PC-3 (cell line): ENCODE measurements at regions not wholly inside any gene's neighbourhood (a gene's known extent, or its start where the extent isn't known, plus 50 kb on each side); places are given as distances from the start of the nearest gene placed in this dataset.

ENCODE experiments used
- ATAC-seq: fragments of 200-7000 bp; cut with Tn5 transposase; 2 replicates; pipeline ENCODE4 v1.9.1; 2020; ENCODE audit warnings: mild to moderate bottlenecking, moderate library complexity
- BruUV-seq: library from RNA; stranded (reverse); fragments of 400-500 nt; replicated peaks from 2 replicates; lab custom pipeline; 2021; lab: Mats Ljungman, UMichigan
- CTCF ChIA-PET: fragments of 300-600 bp; sonication (Branson Sonifier 250); formaldehyde crosslinking; loops from one replicate; lab custom pipeline; 2022; ENCODE audit warnings: antibody characterized with exemption; lab: Charles Lee
- POLR2A ChIA-PET: fragments of 300-600 bp; sonication (Branson Sonifier 250); formaldehyde crosslinking; loops from one replicate; lab custom pipeline; 2022; ENCODE audit warnings: antibody characterized with exemption; ENCODE audit not compliant: unreplicated experiment; lab: Charles Lee
- DNase-seq: peaks from one replicate; pipeline ENCODE4 v3.0.0-alpha.2; 2015
- H2AFZ ChIP-seq: fragments of 300-600 bp; sonication (generic); 2 replicates; pipeline ENCODE4 v1.6.0; 2016; ENCODE audit warnings: antibody characterized with exemption, low read length
- H3F3A ChIP-seq: fragments of 300-600 bp; sonication (generic); one replicate; pipeline ENCODE4 v1.6.0; 2017; ENCODE audit warnings: antibody characterized with exemption, low read length, control low read depth, mild to moderate bottlenecking; ENCODE audit not compliant: unreplicated experiment
- H3K27ac ChIP-seq: fragments of 300-600 bp; sonication (generic); 2 replicates; pipeline ENCODE4 v1.5.1; 2016; ENCODE audit warnings: mild to moderate bottlenecking, low read length
- H3K27me3 ChIP-seq: fragments of 300-600 bp; sonication (generic); 2 replicates; pipeline ENCODE4 v1.6.1; 2016; ENCODE audit warnings: low read length, mixed read lengths
- H3K36me3 ChIP-seq: fragments of 300-600 bp; sonication (generic); 2 replicates; pipeline ENCODE4 v1.6.1; 2016; ENCODE audit warnings: low read depth, mixed run types, low read length, mixed read lengths
- H3K4me1 ChIP-seq: fragments of 300-600 bp; sonication (generic); 2 replicates; pipeline ENCODE4 v1.5.1; 2016; ENCODE audit warnings: low read length; ENCODE audit not compliant: insufficient read depth
- H3K4me2 ChIP-seq: fragments of 300-600 bp; sonication (generic); 2 replicates; pipeline ENCODE4 v1.6.0; 2016; ENCODE audit warnings: low read length
- H3K4me3 ChIP-seq: fragments of 300-600 bp; sonication (generic); 2 replicates; pipeline ENCODE4 v1.5.1; 2016; ENCODE audit warnings: mild to moderate bottlenecking, low read length, mixed read lengths
- H3K79me2 ChIP-seq: fragments of 300-600 bp; sonication (generic); 2 replicates; pipeline ENCODE4 v1.6.1; 2017; ENCODE audit warnings: low read length, mixed read lengths
- H3K9ac ChIP-seq: fragments of 300-600 bp; sonication (generic); 2 replicates; pipeline ENCODE4 v1.6.0; 2016; ENCODE audit warnings: mild to moderate bottlenecking, low read length
- H3K9me2 ChIP-seq: fragments of 300-600 bp; sonication (generic); replicated peaks from 2 replicates; pipeline ENCODE4 v1.6.1; 2016; ENCODE audit warnings: mixed run types, low read length, mixed read lengths
- H3K9me3 ChIP-seq: fragments of 300-600 bp; sonication (generic); 2 replicates; pipeline ENCODE4 v1.6.1; 2016; ENCODE audit warnings: low read length, mixed read lengths
- H4K20me1 ChIP-seq: fragments of 300-600 bp; sonication (generic); 2 replicates; pipeline ENCODE4 v1.6.1; 2016; ENCODE audit warnings: low read length, mixed read lengths
- EZH2 ChIP-seq: fragments of 300-600 bp; sonication (generic); IDR thresholded peaks from one replicate; pipeline ENCODE4 v1.6.1; 2017; ENCODE audit warnings: antibody characterized with exemption, mild to moderate bottlenecking, low read length; ENCODE audit not compliant: unreplicated experiment
- EZH2phosphoT487 ChIP-seq: fragments of 300-600 bp; sonication (generic); IDR thresholded peaks from 2 replicates; pipeline ENCODE4 v1.6.1; 2018; ENCODE audit warnings: mild to moderate bottlenecking, antibody characterized with exemption, low read length, borderline replicate concordance
- intact Hi-C: fragments of 100-400 bp; cut with micrococcal nuclease; formaldehyde crosslinking; loops from 2 replicates; pipeline ENCODE4 v1.9.0; 2023
- TF ChIP-seq, protein P1 (sequence below): fragments of 300-600 bp; sonication (generic); conservative IDR thresholded peaks from 2 replicates; pipeline ENCODE4 v1.5.1; 2017; ENCODE audit warnings: antibody characterized with exemption, low read depth, mild to moderate bottlenecking, low read length

GRCh38 chr11:128040603-128041002 lies 546.8 kb downstream of the ETS1 start:
- TF ChIP-seq EZH2phosphoT487 = no peak
- no peak for TF ChIP-seq EZH2
- TF ChIP-seq, protein P1, sequence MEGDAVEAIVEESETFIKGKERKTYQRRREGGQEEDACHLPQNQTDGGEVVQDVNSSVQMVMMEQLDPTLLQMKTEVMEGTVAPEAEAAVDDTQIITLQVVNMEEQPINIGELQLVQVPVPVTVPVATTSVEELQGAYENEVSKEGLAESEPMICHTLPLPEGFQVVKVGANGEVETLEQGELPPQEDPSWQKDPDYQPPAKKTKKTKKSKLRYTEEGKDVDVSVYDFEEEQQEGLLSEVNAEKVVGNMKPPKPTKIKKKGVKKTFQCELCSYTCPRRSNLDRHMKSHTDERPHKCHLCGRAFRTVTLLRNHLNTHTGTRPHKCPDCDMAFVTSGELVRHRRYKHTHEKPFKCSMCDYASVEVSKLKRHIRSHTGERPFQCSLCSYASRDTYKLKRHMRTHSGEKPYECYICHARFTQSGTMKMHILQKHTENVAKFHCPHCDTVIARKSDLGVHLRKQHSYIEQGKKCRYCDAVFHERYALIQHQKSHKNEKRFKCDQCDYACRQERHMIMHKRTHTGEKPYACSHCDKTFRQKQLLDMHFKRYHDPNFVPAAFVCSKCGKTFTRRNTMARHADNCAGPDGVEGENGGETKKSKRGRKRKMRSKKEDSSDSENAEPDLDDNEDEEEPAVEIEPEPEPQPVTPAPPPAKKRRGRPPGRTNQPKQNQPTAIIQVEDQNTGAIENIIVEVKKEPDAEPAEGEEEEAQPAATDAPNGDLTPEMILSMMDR = no peak
- DNase-seq = peak; percentile 31
- H2AFZ ChIP-seq = no peak overlapping the region
- intact Hi-C loops = no loop called here
- POLR2A ChIA-PET = no interaction called here
- no peaks in the 10 kb centered on the region for H3K36me3 ChIP-seq
- H3K9me3 ChIP-seq = no peaks in the 10 kb centered on the region
- H3K4me1 ChIP-seq = peaks cover 50% of the 10 kb centered on the region
- H3K4me3 ChIP-seq = no peak overlapping the region
- no peaks in the 10 kb centered on the region for H3K79me2 ChIP-seq
- H3K9ac ChIP-seq = no peak overlapping the region
- H4K20me1 ChIP-seq = no peaks in the 10 kb centered on the region
- no peaks in the 10 kb centered on the region for H3K9me2 ChIP-seq
- CTCF ChIA-PET = no interaction called here
- H3K27ac ChIP-seq = no peak overlapping the region
- no peak for ATAC-seq
- BruUV-seq = no TSS peak
- no peaks in the 10 kb centered on the region for H3F3A ChIP-seq
- no peak overlapping the region for H3K4me2 ChIP-seq
- no peaks in the 10 kb centered on the region for H3K27me3 ChIP-seq

- Histone ChIP-seq H3K9me3 (no peaks in the 10 kb centered on the region), H4K20me1 (no peaks in the 10 kb centered on the region), H3K9ac (no peak overlapping the region), H2AFZ (no peak overlapping the region), H3K27ac (peak overlapping the region; percentile 42), H3K4me3 (no peak overlapping the region), H3K79me2 (no peaks in the 10 kb centered on the region), H3K36me3 (no peaks in the 10 kb centered on the region), H3K4me2 (peak overlapping the region; percentile 30; the same call in 1 of the 2 replicates), H3K27me3 (no peaks in the 10 kb centered on the region), H3F3A (no peaks in the 10 kb centered on the region), H3K9me2 (no peaks in the 10 kb centered on the region), H3K4me1 (peaks cover 51% of the 10 kb centered on the region)
- ATAC-seq (peak; percentile 92), DNase-seq (peak; percentile 94)
- POLR2A ChIA-PET = interaction anchor here (0.7 kb wide), 1 partner anchor 162 kb away, joined by 5 read pairs; no protein-coding TSS in a partner anchor
- TF ChIP-seq EZH2 (no peak), EZH2phosphoT487 (no peak)
- TF ChIP-seq, protein P1 = peak; percentile 43; the same call in 1 of the 2 replicates
- intact Hi-C loops = loop anchor here (10.0 kb wide), 1 partner anchor 245 kb away; no protein-coding TSS in a partner anchor
- CTCF ChIA-PET = no interaction called here
- no TSS peak for BruUV-seq
These were observed 548.0 kb downstream of the ETS1 start for GRCh38 chr11:128039140-128040021.
